Esophagus squamous epithelium (tissue), 4 donors: ENCODE measurements at regions not wholly inside any gene's neighbourhood (a gene's known extent, or its start where the extent isn't known, plus 50 kb on each side); places are given as distances from the start of the nearest gene placed in this dataset.
"Not testable (repeated sequence)": the region's sequence is repeated elsewhere in the genome, so short reads cannot be mapped to it uniquely, and the experiment has no call there.

Experiments used
- CTCF ChIP-seq, 6 experiments: fragments of 450-650 bp in 4 of 6; fragments of 200-600 bp in 2 of 6; sonication (generic) in 2 of 6; IDR thresholded peaks; one replicate each; pipeline ENCODE4 v1.5.1; 2016 to 2019; ENCODE audit warnings: antibody characterized with exemption in 6 of 6, mild to moderate bottlenecking in 4 of 6, moderate library complexity in 4 of 6
- POLR2A ChIP-seq, 4 donors: fragments of 450-650 bp; IDR thresholded peaks; one replicate each; pipeline ENCODE4 v1.6.1; 2017; ENCODE audit warnings: antibody characterized with exemption in 4 of 4, mild to moderate bottlenecking in 4 of 4, moderate library complexity in 3 of 4

GRCh38 chr12:89222580-89222979 is 129.7 kb downstream of the DUSP6 start:
- not testable (repeated sequence) for TF ChIP-seq CTCF, POLR2A (IDR thresholded peaks at IDR 0.05)
